Hippocampal formation (tissue), 2 donors: ENCODE measurements at regions not wholly inside any gene's neighbourhood (a gene's known extent, or its start where the extent isn't known, plus 50 kb on each side); places are given as distances from the start of the nearest gene placed in this dataset.
"Not testable (repeated sequence)": the region's sequence is repeated elsewhere in the genome, so short reads cannot be mapped to it uniquely, and the experiment has no call there.

Experiments
- DNase-seq, 2 donors: peaks; one replicate each; lab custom pipeline; 2025; lab: John Stamatoyannopoulos, UW

GRCh38 chr11:79668575-79668974, 227.7 kb upstream of the TENM4 start:
- DNase-seq, result no peak

- no peak for DNase-seq
Observed at GRCh38 chr11:79667380-79667779, 226.6 kb upstream of the TENM4 start.

GRCh38 chr11:79663017-79663416, 222.2 kb upstream of the TENM4 start:
- DNase-seq, result no peak

- no peak for DNase-seq
Observed at GRCh38 chr11:79661373-79661772, 220.5 kb upstream of the TENM4 start.

- no peak for DNase-seq
Observed at GRCh38 chr11:79648766-79649520, 208.1 kb upstream of the TENM4 start.

GRCh38 chr11:79637219-79637618, 196.4 kb upstream of the TENM4 start:
- no peak for DNase-seq

- DNase-seq, result no peak
Observed at GRCh38 chr11:79634905-79635304, 194.1 kb upstream of the TENM4 start.

GRCh38 chr11:79627281-79627680, 186.5 kb upstream of the TENM4 start:
- no peak for DNase-seq

GRCh38 chr11:79626135-79627075, 185.6 kb upstream of the TENM4 start:
- DNase-seq, result no peak

- no peak for DNase-seq
Observed at GRCh38 chr11:79623375-79623774, 182.5 kb upstream of the TENM4 start.

GRCh38 chr11:79617561-79617960, 176.7 kb upstream of the TENM4 start:
- DNase-seq, result no peak

- DNase-seq, result no peak
Observed at GRCh38 chr11:79616392-79616851, 175.6 kb upstream of the TENM4 start.

GRCh38 chr11:79615425-79615824, 174.6 kb upstream of the TENM4 start:
- DNase-seq, result no peak

- no peak for DNase-seq
Observed at GRCh38 chr11:79610678-79611077, 169.8 kb upstream of the TENM4 start.

- no peak for DNase-seq
Observed at GRCh38 chr11:79610139-79610538, 169.3 kb upstream of the TENM4 start.

GRCh38 chr11:79609511-79609910, 168.7 kb upstream of the TENM4 start:
- no peak for DNase-seq

GRCh38 chr11:79606461-79606860, 165.6 kb upstream of the TENM4 start:
- not testable (repeated sequence) for DNase-seq

GRCh38 chr11:79600711-79601110, 159.9 kb upstream of the TENM4 start:
- no peak for DNase-seq

- DNase-seq, result no peak
Observed at GRCh38 chr11:79594834-79595233, 154.0 kb upstream of the TENM4 start.

GRCh38 chr11:79592824-79593223, 152.0 kb upstream of the TENM4 start:
- DNase-seq, result no peak

GRCh38 chr11:79592406-79592805, 151.6 kb upstream of the TENM4 start:
- DNase-seq, result no peak

- DNase-seq, result no peak
Observed at GRCh38 chr11:79582434-79582833, 141.6 kb upstream of the TENM4 start.

- DNase-seq, result no peak
Observed at GRCh38 chr11:79579063-79579462, 138.2 kb upstream of the TENM4 start.
